ENCODE measurements at regions not wholly inside any gene's neighbourhood (a gene's known extent, or its start where the extent isn't known, plus 50 kb on each side); places are given as distances from the start of the nearest gene placed in this dataset.
A peak's percentile ranks its signal among the peaks of the same experiment; 100 is the strongest.

DNA sequence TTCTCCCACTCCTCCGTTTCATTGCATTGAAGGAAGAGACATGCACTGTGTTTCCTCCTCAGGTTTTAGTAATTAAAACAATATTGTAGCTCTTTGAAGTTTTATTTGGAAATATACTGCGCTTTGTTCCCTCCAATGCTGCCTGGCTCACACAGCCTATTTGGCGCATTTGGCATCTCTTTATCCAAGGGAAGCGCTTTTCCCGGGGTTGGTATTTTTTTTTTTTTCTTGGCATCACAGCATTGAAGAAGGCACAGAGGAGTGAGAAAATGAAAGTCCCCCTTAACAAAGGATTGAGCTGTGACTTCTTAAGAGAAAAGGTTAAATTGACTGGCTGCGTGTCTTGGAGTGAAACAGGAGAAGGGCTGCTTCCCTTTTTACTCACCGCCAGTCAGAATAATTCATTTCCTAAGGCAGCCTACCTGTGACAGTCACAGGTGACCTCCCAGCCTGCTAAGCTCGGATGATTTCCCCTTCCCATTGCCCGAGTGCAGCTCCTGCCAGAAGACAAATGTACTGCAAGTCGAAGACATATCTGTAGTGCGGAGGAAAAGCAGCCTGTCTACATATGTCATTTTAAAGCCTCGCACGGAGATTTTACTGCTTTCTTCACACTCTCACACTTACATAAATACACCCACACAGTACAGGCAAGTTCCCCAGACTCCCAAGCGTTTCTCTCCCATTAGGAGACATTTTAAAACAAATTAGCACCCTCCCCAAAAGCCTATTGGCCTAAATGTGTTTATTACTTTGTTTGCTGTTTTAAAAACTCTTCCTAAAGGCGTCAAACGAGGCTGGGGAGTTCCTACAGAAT is 665.5 kb upstream of the ZNF608 start:
- Histone ChIP-seq H3K27ac (ENCODE audit: low read length) (peak overlapping the region; percentile 88), H3K27me3 (ENCODE audit: control insufficient read depth, insufficient read depth, low read length) (no peaks in the 10 kb centered on the region), H3K9me3 (replicated peaks; ENCODE audit: control insufficient read depth, low read depth, low read length) (no peaks in the 10 kb centered on the region), H3K4me1 (ENCODE audit: control insufficient read depth, insufficient read depth, low read length) (peaks cover 33% of the 10 kb centered on the region), H3K4me3 (ENCODE audit: low read length) (no peak overlapping the region), H3K36me3 (ENCODE audit: control insufficient read depth, insufficient read depth, low read length) (no peaks in the 10 kb centered on the region)
- 21% methylated on average over 8 of the region's 16 CpGs for WGBS (ENCODE audit: insufficient coverage)
- peak; percentile 72 for DNase-seq

DNA sequence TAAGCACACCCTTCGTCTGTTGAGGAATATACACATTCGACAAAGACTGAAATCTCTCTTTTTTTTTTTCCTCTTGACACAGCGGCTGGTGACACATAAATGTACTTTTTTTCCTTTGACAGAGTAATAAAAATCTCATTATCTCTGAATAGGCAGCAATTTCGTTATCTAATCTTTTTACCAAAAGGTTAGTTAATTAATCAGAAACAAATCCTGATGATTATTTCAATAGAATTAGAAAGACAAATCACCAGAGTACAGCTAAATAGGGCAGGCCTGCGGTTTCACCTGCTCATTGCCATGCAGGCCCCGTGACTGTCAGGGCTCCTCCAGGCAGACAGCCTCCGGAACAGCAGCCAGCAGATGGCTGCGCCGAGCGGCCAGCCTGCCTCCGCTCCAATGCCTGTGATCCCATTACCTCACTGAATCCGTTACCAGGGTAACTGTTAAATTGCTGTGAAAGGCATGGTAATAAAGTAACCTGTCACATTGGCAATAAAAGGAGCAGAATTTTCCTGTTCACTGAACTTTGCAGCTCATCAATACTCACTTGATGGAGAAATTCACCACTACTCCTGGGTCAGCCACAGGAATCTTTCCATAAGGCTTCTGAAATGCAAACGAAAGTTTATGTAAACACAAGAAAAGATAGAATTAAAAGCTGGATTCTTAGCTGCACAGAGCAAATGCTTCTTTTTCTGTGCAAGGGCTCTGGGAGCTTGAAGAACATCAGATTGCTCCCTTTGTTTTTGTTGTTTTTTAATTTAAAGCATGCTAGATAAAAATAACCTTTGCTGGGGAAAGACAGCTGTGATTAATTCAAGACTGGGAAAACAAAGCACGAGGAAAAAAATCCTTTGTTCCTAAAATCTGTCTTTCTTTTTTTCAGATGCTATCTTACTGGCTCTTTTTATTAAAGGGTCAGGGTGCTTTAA is 666.4 kb upstream of the ZNF608 start:
- H3K4me1 ChIP-seq (ENCODE audit: control insufficient read depth, insufficient read depth, low read length): peaks cover 33% of the 10 kb centered on the region
- H3K36me3 ChIP-seq (ENCODE audit: control insufficient read depth, insufficient read depth, low read length): no peaks in the 10 kb centered on the region
- H3K27ac ChIP-seq (ENCODE audit: low read length): peak overlapping the region; percentile 88
- peak overlapping the region; percentile 2 for H3K4me3 ChIP-seq (ENCODE audit: low read length)
- DNase-seq: peak; percentile 93
- H3K27me3 ChIP-seq (ENCODE audit: control insufficient read depth, insufficient read depth, low read length): no peaks in the 10 kb centered on the region
- 18% methylated on average over 3 of the region's 14 CpGs for WGBS (ENCODE audit: insufficient coverage)
- H3K9me3 ChIP-seq (replicated peaks; ENCODE audit: control insufficient read depth, low read depth, low read length): no peaks in the 10 kb centered on the region

DNA sequence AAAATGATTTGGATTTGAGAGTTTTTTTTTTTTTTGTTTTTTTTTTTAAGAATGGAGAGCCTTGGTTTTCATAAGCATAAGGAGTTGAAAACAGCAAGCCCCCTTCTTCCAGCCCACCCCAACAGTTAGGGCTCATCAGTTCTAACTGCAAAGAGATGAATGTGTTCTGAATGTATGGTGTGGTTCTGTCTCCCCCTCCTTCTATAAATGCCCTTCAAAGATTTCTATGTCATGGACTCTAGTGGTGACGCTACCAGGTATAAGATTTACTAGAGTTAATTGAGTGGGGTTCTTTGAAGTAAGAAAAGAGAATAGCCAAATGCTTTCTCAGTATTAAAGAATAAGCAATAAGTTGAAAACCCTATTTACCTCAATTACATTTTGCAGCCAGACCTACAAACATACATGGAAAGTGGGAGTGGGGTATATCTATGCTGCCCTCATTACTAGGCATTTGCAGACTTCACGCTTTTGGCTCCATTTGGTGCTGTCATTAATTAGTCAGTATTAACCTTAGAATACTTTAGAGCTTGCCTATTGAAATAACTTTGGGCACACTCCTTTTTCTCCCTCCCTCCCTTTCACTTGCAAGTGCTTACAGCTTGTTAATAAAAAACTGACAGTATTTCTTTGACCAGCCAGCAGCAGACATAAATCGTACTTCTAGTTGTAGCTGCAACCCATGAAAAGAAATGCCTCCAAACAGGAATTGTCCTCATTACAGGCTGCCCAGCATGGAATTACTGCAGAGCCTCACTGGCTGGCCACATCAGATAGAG is 667.2 kb upstream of the ZNF608 start:
- Histone ChIP-seq H3K27me3 (ENCODE audit: control insufficient read depth, insufficient read depth, low read length) (no peaks in the 10 kb centered on the region), H3K9me3 (replicated peaks; ENCODE audit: control insufficient read depth, low read depth, low read length) (no peaks in the 10 kb centered on the region), H3K36me3 (ENCODE audit: control insufficient read depth, insufficient read depth, low read length) (no peaks in the 10 kb centered on the region), H3K4me3 (ENCODE audit: low read length) (no peak overlapping the region), H3K4me1 (ENCODE audit: control insufficient read depth, insufficient read depth, low read length) (peaks cover 33% of the 10 kb centered on the region), H3K27ac (ENCODE audit: low read length) (peak overlapping the region; percentile 88)
- DNase-seq: no peak
- WGBS (ENCODE audit: insufficient coverage): 83% methylated on average over 1 of the region's 3 CpGs

DNA sequence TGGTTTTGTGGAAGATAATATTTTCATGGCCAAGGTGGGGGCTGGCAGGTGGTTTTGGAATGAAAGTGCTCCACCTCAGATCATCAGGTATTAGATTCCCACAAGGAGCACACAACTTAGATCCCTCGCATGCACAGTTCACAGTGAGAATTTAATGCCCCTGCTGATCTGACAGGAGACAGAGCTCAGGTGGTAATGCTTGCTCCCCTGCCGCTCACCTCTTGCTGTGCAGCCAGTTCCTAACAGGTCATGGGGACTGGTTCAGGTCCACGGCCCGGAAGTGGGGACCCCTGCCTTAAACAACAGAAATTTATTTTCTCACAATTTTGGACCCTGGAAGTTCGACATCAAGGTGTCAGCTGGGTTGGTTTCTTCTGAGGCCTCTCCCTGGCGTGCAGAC is 668.7 kb upstream of the ZNF608 start:
- no peaks in the 10 kb centered on the region for H3K36me3 ChIP-seq (ENCODE audit: control insufficient read depth, insufficient read depth, low read length)
- H3K27ac ChIP-seq (ENCODE audit: low read length): no peak overlapping the region
- no peaks in the 10 kb centered on the region for H3K27me3 ChIP-seq (ENCODE audit: control insufficient read depth, insufficient read depth, low read length)
- no peak overlapping the region for H3K4me3 ChIP-seq (ENCODE audit: low read length)
- peaks cover 29% of the 10 kb centered on the region for H3K4me1 ChIP-seq (ENCODE audit: control insufficient read depth, insufficient read depth, low read length)
- H3K9me3 ChIP-seq (replicated peaks; ENCODE audit: control insufficient read depth, low read depth, low read length): no peaks in the 10 kb centered on the region
- 78% methylated on average over 6 of the region's 6 CpGs for WGBS (ENCODE audit: insufficient coverage)
- no peak for DNase-seq

DNA sequence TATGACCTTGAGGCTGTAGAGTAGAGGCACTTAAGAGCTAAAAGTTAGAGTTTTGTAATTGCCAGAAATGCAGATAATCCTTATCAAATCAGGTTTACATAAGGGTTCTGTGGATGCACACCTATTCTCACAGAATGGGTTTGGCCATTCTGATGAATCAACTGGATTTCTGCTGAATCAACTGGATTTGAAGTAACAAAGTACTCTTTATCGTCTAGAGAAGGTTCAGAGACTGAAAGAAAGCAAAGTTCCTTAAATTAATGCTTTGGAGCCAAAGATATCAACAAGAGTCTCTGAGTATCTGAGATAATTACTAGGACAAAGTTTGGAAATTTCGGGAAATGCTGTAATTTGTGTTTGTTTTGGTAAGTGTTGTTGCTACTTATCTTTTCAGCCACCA is 669.6 kb upstream of the ZNF608 start:
- H3K36me3 ChIP-seq (ENCODE audit: control insufficient read depth, insufficient read depth, low read length): no peaks in the 10 kb centered on the region
- H3K4me3 ChIP-seq (ENCODE audit: low read length): no peak overlapping the region
- no peak overlapping the region for H3K27ac ChIP-seq (ENCODE audit: low read length)
- H3K9me3 ChIP-seq (replicated peaks; ENCODE audit: control insufficient read depth, low read depth, low read length): no peaks in the 10 kb centered on the region
- no peaks in the 10 kb centered on the region for H3K27me3 ChIP-seq (ENCODE audit: control insufficient read depth, insufficient read depth, low read length)
- DNase-seq: no peak
- WGBS (ENCODE audit: insufficient coverage): no CpG with 5 or more reads among the region's 2 CpGs
- peaks cover 24% of the 10 kb centered on the region for H3K4me1 ChIP-seq (ENCODE audit: control insufficient read depth, insufficient read depth, low read length)

DNA sequence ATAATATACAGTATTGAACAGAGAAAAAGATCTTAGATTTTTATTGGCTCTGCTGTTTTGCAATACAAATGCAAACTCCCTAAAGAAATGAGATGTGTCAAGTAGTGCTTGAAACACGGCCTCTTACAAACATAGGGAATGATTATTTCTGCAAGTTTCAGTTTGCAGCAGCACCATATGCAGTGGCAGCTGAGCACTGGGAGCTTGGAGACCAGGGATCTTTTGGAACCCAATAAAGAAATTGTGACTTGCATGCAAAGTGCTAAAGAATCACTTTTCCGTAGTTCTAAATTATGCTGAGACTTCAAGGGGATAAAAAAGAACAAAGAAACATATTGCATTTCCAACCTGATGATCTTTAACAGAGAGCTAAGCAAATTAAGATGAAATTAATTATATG is 674.6 kb upstream of the ZNF608 start:
- no peak overlapping the region for H3K4me3 ChIP-seq (ENCODE audit: low read length)
- no peaks in the 10 kb centered on the region for H3K36me3 ChIP-seq (ENCODE audit: control insufficient read depth, insufficient read depth, low read length)
- DNase-seq: no peak
- H3K27ac ChIP-seq (ENCODE audit: low read length): no peak overlapping the region
- 80% methylated on average over 1 of the region's 2 CpGs for WGBS (ENCODE audit: insufficient coverage)
- no peaks in the 10 kb centered on the region for H3K27me3 ChIP-seq (ENCODE audit: control insufficient read depth, insufficient read depth, low read length)
- H3K9me3 ChIP-seq (replicated peaks; ENCODE audit: control insufficient read depth, low read depth, low read length): no peaks in the 10 kb centered on the region
- no peaks in the 10 kb centered on the region for H3K4me1 ChIP-seq (ENCODE audit: control insufficient read depth, insufficient read depth, low read length)

DNA sequence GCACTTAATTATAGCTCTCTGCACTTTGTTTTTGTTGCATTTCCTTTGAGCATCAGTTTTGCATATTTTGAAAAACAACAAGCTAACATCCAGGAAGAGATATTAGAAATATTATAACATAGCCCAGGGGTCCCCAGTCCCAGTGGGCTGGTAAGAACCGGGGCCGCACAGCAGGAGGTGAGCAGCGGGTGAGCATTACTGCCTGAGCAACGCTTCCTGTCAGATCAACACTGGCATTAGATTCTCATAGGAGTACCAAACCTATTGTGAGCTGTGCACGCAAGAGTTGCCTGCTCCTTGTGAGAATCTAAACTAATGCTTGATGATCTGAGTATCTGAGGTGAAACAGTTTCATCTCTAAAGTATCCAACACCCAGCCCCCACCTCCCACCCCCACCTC is 675.9 kb upstream of the ZNF608 start:
- no peak overlapping the region for H3K4me3 ChIP-seq (ENCODE audit: low read length)
- 67% methylated on average over 4 of the region's 5 CpGs for WGBS (ENCODE audit: insufficient coverage)
- H3K27ac ChIP-seq (ENCODE audit: low read length): no peak overlapping the region
- H3K9me3 ChIP-seq (replicated peaks; ENCODE audit: control insufficient read depth, low read depth, low read length): no peaks in the 10 kb centered on the region
- no peaks in the 10 kb centered on the region for H3K4me1 ChIP-seq (ENCODE audit: control insufficient read depth, insufficient read depth, low read length)
- no peaks in the 10 kb centered on the region for H3K36me3 ChIP-seq (ENCODE audit: control insufficient read depth, insufficient read depth, low read length)
- DNase-seq: no peak
- no peaks in the 10 kb centered on the region for H3K27me3 ChIP-seq (ENCODE audit: control insufficient read depth, insufficient read depth, low read length)

DNA sequence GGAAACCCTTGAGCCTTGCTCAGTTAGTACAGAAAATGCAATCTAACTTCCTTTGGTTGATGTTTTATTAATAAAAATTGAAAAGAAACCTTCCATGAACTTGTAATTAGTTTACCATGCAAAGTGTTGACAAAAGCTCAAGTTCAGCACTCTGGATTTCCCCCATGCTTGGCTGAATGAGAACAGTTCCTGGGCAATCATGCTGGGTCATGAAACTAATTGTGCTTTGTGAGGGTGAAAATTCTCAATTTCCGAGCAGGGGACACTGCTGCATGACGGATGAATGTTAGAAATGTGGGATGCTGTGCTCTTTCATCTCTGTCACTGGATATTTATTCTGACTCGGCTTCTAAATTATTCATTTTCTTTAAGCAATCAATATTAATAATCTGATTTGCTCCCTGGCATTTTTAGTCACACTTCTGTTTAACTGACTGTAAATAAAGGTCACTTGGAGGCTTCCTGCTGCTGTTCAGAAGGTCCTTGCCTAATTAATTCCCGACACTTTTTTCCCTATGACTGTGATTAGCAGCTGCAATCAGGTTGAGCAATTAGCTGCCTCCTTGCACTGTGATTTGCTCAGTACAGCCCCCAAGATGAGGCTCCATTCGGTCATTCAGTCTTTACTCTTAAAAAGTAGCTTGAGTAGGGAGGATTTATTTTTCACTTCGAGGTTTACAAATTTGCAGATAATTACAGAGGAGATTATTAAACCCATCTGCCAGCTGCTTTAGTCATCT is 678.1 kb upstream of the ZNF608 start:
- no peak overlapping the region for H3K4me3 ChIP-seq (ENCODE audit: low read length)
- no peaks in the 10 kb centered on the region for H3K36me3 ChIP-seq (ENCODE audit: control insufficient read depth, insufficient read depth, low read length)
- DNase-seq: peak; percentile 47
- 60% methylated on average over 1 of the region's 6 CpGs for WGBS (ENCODE audit: insufficient coverage)
- H3K4me1 ChIP-seq (ENCODE audit: control insufficient read depth, insufficient read depth, low read length): no peaks in the 10 kb centered on the region
- no peak overlapping the region for H3K27ac ChIP-seq (ENCODE audit: low read length)
- peaks cover 4% of the 10 kb centered on the region for H3K9me3 ChIP-seq (replicated peaks; ENCODE audit: control insufficient read depth, low read depth, low read length)
- H3K27me3 ChIP-seq (ENCODE audit: control insufficient read depth, insufficient read depth, low read length): no peaks in the 10 kb centered on the region

DNA sequence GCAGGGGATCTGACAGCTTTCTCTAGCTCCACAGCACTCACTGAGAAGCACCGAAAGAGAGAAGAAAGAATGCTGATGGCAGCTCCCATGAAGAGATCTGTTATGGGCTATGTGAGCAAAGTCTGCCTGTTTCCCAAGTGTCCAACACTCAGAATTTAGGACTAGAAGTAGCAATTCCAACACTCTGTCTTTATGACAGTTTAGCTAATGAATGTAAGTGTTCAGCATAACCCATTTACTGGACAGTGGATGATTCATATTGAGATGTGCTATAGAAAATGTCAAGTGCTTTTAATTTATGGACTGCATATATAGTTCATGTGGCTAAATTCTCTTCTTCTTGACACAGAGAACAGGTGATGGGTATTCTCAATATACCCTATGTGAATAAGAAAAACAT is 683.1 kb upstream of the ZNF608 start:
- H3K36me3 ChIP-seq (ENCODE audit: control insufficient read depth, insufficient read depth, low read length): no peaks in the 10 kb centered on the region
- H3K4me3 ChIP-seq (ENCODE audit: low read length): no peak overlapping the region
- DNase-seq: no peak
- no peaks in the 10 kb centered on the region for H3K4me1 ChIP-seq (ENCODE audit: control insufficient read depth, insufficient read depth, low read length)
- H3K27ac ChIP-seq (ENCODE audit: low read length): no peak overlapping the region
- peaks cover 4% of the 10 kb centered on the region for H3K9me3 ChIP-seq (replicated peaks; ENCODE audit: control insufficient read depth, low read depth, low read length)
- H3K27me3 ChIP-seq (ENCODE audit: control insufficient read depth, insufficient read depth, low read length): no peaks in the 10 kb centered on the region
- no CpG with 5 or more reads among the region's 1 CpG for WGBS (ENCODE audit: insufficient coverage)
